ENCODE measurements at regions not wholly inside any gene's neighbourhood (a gene's known extent, or its start where the extent isn't known, plus 50 kb on each side); places are given as distances from the start of the nearest gene placed in this dataset.

GRCh38 chr1:192524223-192524622 is 51.4 kb upstream of the RGS1 start:
- no peak for DNase-seq (ENCODE audit: low spot score)
